Neuronal stem cell (in vitro differentiated cells): ENCODE measurements at regions not wholly inside any gene's neighbourhood (a gene's known extent, or its start where the extent isn't known, plus 50 kb on each side); places are given as distances from the start of the nearest gene placed in this dataset.
"Not testable (repeated sequence)": the region's sequence is repeated elsewhere in the genome, so short reads cannot be mapped to it uniquely, and the experiment has no call there.

ENCODE experiments used
- DNase-seq: peaks from one replicate; pipeline ENCODE4 v3.0.0-alpha.2; 2013; ENCODE audit warnings: low spot score
- H2AFZ ChIP-seq: one replicate; pipeline ENCODE4 v1.6.1; 2013; ENCODE audit warnings: mild to moderate bottlenecking, low read length, inconsistent platforms
- H2AK5ac ChIP-seq: 2 replicates; pipeline ENCODE4 v1.6.1; 2013; ENCODE audit warnings: low read depth, mild to moderate bottlenecking, inconsistent platforms, low read length, moderate library complexity, mixed read lengths
- H2BK120ac ChIP-seq: 2 replicates; pipeline ENCODE4 v1.6.1; 2013; ENCODE audit warnings: low read depth, mild to moderate bottlenecking, inconsistent platforms, low read length, moderate library complexity, mixed read lengths
- H2BK12ac ChIP-seq: one replicate; pipeline ENCODE4 v1.6.1; 2013; ENCODE audit warnings: low read length, inconsistent platforms
- H2BK15ac ChIP-seq: 2 replicates; pipeline ENCODE4 v1.6.1; 2013; ENCODE audit warnings: mild to moderate bottlenecking, low read length, inconsistent platforms, mixed read lengths
- H2BK5ac ChIP-seq: one replicate; pipeline ENCODE4 v1.6.1; 2013; ENCODE audit warnings: inconsistent platforms, mild to moderate bottlenecking, low read length, moderate library complexity
- H3K14ac ChIP-seq: one replicate; pipeline ENCODE4 v1.6.1; 2013; ENCODE audit warnings: low read length, inconsistent platforms
- H3K18ac ChIP-seq: 2 replicates; pipeline ENCODE4 v1.6.1; 2013; ENCODE audit warnings: low read length, inconsistent platforms
- H3K23ac ChIP-seq: 2 replicates; pipeline ENCODE4 v1.6.1; 2013; ENCODE audit warnings: low read depth, mild to moderate bottlenecking, mixed read lengths, low read length, inconsistent platforms; ENCODE audit not compliant: poor library complexity
- H3K27ac ChIP-seq: replicated peaks from 3 replicates; pipeline ENCODE4 v1.5.1; 2013; ENCODE audit warnings: low read length, inconsistent platforms
- H3K27me3 ChIP-seq, 3 experiments: 2 replicates each; pipeline ENCODE4 v1.6.1; 2013; ENCODE audit warnings: low read length in 3 of 3, mild to moderate bottlenecking in 2 of 3, inconsistent platforms in 1 of 3, low read depth in 1 of 3, mixed read lengths in 1 of 3, moderate library complexity in 1 of 3; ENCODE audit not compliant: control insufficient read depth in 3 of 3, insufficient read depth in 3 of 3
- H3K36me3 ChIP-seq, 2 donors: replicated peaks in 1 of 2; 2 replicates each; pipeline ENCODE4 v1.6.1; 2013; ENCODE audit warnings: low read length in 2 of 2; ENCODE audit not compliant: control insufficient read depth in 2 of 2, insufficient read depth in 2 of 2
- H3K4ac ChIP-seq: 2 replicates; pipeline ENCODE4 v1.6.1; 2013; ENCODE audit warnings: inconsistent platforms, mild to moderate bottlenecking, low read length, moderate library complexity
- H3K4me1 ChIP-seq, 2 donors: 1 replicate in 1 of 2; 2 replicates in 1 of 2; pipeline ENCODE4 v1.6.1; 2013; ENCODE audit warnings: low read length in 2 of 2, low read depth in 1 of 2; ENCODE audit not compliant: control insufficient read depth in 2 of 2, insufficient read depth in 1 of 2
- H3K4me2 ChIP-seq: one replicate; pipeline ENCODE4 v1.6.1; 2013; ENCODE audit warnings: mild to moderate bottlenecking, low read length, inconsistent platforms; ENCODE audit not compliant: insufficient read depth, poor library complexity, severe bottlenecking
- H3K4me3 ChIP-seq, 2 donors: 2 replicates each; pipeline ENCODE4 v1.5.1; 2013; ENCODE audit warnings: low read length in 2 of 2, mild to moderate bottlenecking in 2 of 2, inconsistent platforms in 1 of 2, moderate library complexity in 1 of 2
- H3K79me1 ChIP-seq: one replicate; pipeline ENCODE4 v1.6.1; 2013; ENCODE audit warnings: low read depth, mild to moderate bottlenecking, inconsistent platforms, low read length, moderate library complexity
- H3K9ac ChIP-seq: one replicate; pipeline ENCODE4 v1.6.1; 2013; ENCODE audit warnings: mild to moderate bottlenecking, low read depth, low read length, inconsistent platforms; ENCODE audit not compliant: poor library complexity
- H3K9me3 ChIP-seq, 2 donors: replicated peaks in 1 of 2; 2 replicates each; pipeline versions ENCODE3 to v1.6.1; 2013; ENCODE audit warnings: low read length in 2 of 2, mild to moderate bottlenecking in 2 of 2, inconsistent platforms in 1 of 2, low read depth in 1 of 2, mixed read lengths in 1 of 2, moderate library complexity in 1 of 2; ENCODE audit not compliant: control insufficient read depth in 2 of 2, insufficient read depth in 1 of 2
- H4K8ac ChIP-seq: one replicate; pipeline ENCODE4 v1.6.1; 2013; ENCODE audit warnings: low read depth, mild to moderate bottlenecking, inconsistent platforms, low read length, moderate library complexity
- H4K91ac ChIP-seq: one replicate; pipeline ENCODE4 v1.6.1; 2013; ENCODE audit warnings: low read length, low read depth, mild to moderate bottlenecking, inconsistent platforms; ENCODE audit not compliant: poor library complexity
- WGBS, 2 donors: extraction: QIAGEN DNeasy Blood & Tissue Kit; methylation state at CpG; one replicate each; pipeline ENCODE4 v1.1.7; 2013; ENCODE audit warnings: missing lambda C conversion rate in 2 of 2, mixed read lengths in 1 of 2; ENCODE audit not compliant: insufficient read length in 2 of 2, insufficient replicate concordance in 1 of 2; ENCODE audit errors: extremely low coverage in 2 of 2; 5-methylcytosine and 5-hydroxymethylcytosine counted together

DNA sequence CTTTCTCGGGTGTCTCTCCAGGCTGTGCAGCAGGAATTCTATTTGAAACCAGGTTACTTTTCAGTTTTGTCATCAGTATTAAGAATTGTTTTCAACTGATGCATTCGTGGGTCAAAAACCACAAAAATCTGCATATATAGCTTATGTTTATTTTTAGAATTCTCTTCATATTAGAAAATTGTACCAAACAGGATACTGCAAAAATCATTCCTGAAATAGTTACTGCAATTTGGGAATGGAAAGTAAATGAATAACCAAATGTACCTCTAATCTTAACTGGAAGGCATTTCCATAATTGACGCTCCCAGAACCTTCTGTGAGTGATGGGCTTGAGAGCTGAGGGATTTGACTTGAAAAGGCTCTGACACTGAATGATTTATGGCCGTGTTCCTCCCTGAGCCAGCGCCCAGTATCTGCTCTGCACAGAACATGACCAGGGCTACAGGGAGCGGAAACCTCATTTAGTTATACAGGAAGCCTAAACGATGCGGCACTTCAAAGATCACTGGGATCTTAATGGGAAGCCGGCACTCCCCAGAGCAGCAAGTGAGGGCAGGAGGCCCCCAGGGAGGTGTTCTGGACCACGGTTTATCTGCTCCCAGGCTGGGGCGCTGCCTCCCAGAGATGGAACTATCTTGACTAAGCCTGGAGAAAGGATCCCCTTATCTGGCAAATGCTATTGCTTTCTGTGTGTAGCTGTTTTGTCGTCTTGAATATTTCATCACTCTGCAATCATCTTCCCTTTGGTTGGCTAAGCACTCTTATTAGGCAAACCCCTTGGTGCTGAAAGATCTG is 446.0 kb downstream of the QKI start:
- Histone ChIP-seq H4K8ac (no peak overlapping the region), H3K27me3 (peaks cover 0 to 2% (median 0%) of the 10 kb centered on the region in 3 experiments), H3K79me1 (no peaks in the 10 kb centered on the region), H3K9me3 (peaks cover 0 to 2% of the 10 kb centered on the region in 2 donors), H4K91ac (no peak overlapping the region), H2BK120ac (peak overlapping the region; percentile 29), H3K4me3 (no peak overlapping the region), H3K9ac (no peak overlapping the region), H3K4me1 (peaks cover 2 to 11% of the 10 kb centered on the region in 2 donors), H2BK15ac (no peak overlapping the region), H2AFZ (peak overlapping the region; percentile 84), H2AK5ac (no peak overlapping the region), H2BK12ac (no peak overlapping the region), H3K18ac (peak overlapping the region; percentile 50), H3K36me3 (no peaks in the 10 kb centered on the region), H2BK5ac (no peak overlapping the region), H3K23ac (no peak overlapping the region), H3K14ac (no peak overlapping the region), H3K4ac (no peak overlapping the region), H3K4me2 (no peak overlapping the region), H3K27ac (no peak overlapping the region)
- no peak for DNase-seq
- no CpG with 5 or more reads among the region's 12 CpGs for WGBS, 2 donors

DNA sequence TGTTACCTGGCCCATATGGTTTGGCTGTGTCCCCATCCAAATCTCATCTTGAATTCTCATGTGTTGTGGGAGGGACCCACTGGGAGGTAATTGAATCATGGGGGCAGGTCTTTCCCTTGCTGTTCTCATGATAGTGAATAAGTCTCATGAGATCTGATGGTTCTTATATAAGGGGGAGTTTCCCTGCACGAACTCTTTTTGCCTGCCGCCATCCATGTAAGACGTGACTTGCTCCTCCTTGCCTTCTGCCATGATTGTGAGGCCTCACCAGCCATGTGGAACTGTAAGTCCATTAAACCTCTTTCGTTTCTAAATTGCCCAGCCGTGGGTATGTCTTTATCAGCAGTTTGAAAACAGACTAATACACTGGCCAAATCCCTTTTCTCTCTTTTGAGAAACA is 444.4 kb downstream of the QKI start:
- not testable (repeated sequence) for H3K9ac ChIP-seq, H3K18ac ChIP-seq, H3K4me3 ChIP-seq, H3K14ac ChIP-seq, H4K91ac ChIP-seq, DNase-seq, H3K27me3 ChIP-seq, H3K4me2 ChIP-seq, H3K9me3 ChIP-seq, H2BK120ac ChIP-seq, H3K79me1 ChIP-seq, H3K27ac ChIP-seq, H2BK5ac ChIP-seq, H2AFZ ChIP-seq, H3K4ac ChIP-seq, H4K8ac ChIP-seq, H2BK15ac ChIP-seq, H2AK5ac ChIP-seq, H2BK12ac ChIP-seq, H3K4me1 ChIP-seq, H3K23ac ChIP-seq, H3K36me3 ChIP-seq
- no CpG with 5 or more reads among the region's 5 CpGs for WGBS, 2 donors

DNA sequence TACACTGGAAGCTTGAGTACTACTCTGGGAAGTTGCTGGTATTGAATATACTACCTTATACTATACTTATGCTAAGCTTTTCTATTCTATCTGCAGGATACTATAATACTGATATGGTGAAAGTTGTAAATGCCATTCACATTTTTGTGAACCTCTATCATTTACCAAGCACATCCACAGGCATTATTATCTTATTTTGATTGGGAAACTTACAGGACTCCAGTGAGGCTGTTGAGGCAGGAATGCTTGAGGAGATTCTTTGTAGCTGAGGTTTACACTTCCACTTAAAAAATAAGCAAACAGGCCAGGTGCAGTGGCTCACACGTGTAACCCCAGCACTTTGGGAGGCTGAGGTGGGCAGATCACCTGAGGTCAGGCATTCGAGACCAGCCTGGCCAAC is 442.9 kb downstream of the QKI start:
- Histone ChIP-seq H3K4me1 (peaks cover 2% of the 10 kb centered on the region in 2 donors), H3K4ac (no peak overlapping the region), H2BK120ac (no peak overlapping the region), H3K27ac (no peak overlapping the region), H3K18ac (no peak overlapping the region), H3K79me1 (no peaks in the 10 kb centered on the region), H2AFZ (no peak overlapping the region), H3K27me3 (peaks cover 0 to 2% (median 0%) of the 10 kb centered on the region in 3 experiments), H4K8ac (no peak overlapping the region), H2BK5ac (no peak overlapping the region), H2BK12ac (no peak overlapping the region), H3K4me2 (no peak overlapping the region), H2BK15ac (no peak overlapping the region), H3K23ac (no peak overlapping the region), H3K14ac (no peak overlapping the region), H2AK5ac (no peak overlapping the region), H3K9me3 (peaks cover 6 to 9% of the 10 kb centered on the region in 2 donors), H3K4me3 (no peak overlapping the region), H3K36me3 (no peaks in the 10 kb centered on the region), H3K9ac (no peak overlapping the region), H4K91ac (no peak overlapping the region)
- DNase-seq: no peak
- WGBS, 2 donors: no CpG with 5 or more reads among the region's 2 CpGs

DNA sequence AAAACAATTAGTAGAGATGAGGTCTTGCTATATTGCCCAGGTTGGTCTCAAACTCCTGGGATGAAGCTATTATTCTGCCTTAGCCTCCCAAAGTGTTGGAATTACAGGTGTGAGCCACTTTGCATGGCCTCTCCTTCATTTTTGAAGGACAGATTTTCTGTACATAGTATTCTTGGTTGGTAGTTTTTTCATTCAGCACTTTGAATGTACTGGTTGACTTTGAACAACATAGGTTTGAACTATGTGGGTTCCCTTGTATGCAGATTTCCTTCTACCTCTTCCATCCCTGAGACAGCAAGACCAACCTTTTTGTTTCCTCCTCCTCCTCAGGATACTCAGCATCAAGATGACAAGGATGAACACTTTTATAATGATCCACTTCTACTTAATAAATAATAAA is 436.4 kb downstream of the QKI start:
- Histone ChIP-seq H3K9me3 (peaks cover 6 to 32% of the 10 kb centered on the region in 2 donors), H3K27ac (no peak overlapping the region), H3K27me3 (no peaks in the 10 kb centered on the region), H2BK15ac (no peak overlapping the region), H3K4me3 (no peak overlapping the region), H4K8ac (no peak overlapping the region), H2BK12ac (no peak overlapping the region), H3K4ac (no peak overlapping the region), H3K14ac (no peak overlapping the region), H4K91ac (no peak overlapping the region), H3K18ac (no peak overlapping the region), H2BK5ac (no peak overlapping the region), H2BK120ac (no peak overlapping the region), H2AFZ (no peak overlapping the region), H2AK5ac (no peak overlapping the region), H3K4me2 (no peak overlapping the region), H3K4me1 (no peaks in the 10 kb centered on the region), H3K36me3 (no peaks in the 10 kb centered on the region), H3K23ac (no peak overlapping the region), H3K9ac (no peak overlapping the region), H3K79me1 (no peaks in the 10 kb centered on the region)
- DNase-seq: no peak
